ENCODE measurements at regions not wholly inside any gene's neighbourhood (a gene's known extent, or its start where the extent isn't known, plus 50 kb on each side); places are given as distances from the start of the nearest gene placed in this dataset.
"Not testable (repeated sequence)": the region's sequence is repeated elsewhere in the genome, so short reads cannot be mapped to it uniquely, and the experiment has no call there.

DNA sequence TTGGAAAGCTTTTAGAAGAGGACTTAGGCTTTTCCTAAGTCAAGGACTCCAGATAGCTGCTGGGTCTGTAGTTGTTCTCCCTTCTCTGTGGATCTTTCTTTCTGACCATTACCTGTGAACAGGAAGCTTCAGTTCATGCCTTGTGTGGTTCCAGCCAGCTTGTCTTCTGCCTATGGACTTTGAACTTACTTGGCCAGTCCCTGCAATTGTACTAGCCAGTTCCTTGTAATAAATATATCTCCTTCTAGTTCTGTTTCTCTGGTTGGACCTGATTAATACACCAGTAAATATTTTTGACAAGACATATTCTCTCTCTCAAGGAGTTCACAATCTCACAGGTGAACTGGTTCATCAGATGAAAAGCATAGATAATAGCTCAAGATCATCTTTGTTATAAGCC, 341.3 kb upstream of the DPPA4 start:
- no peak for DNase-seq

- no peak for DNase-seq
These were observed 342.3 kb upstream of the DPPA4 start for GRCh38 chr3:109679664-109680063.

DNA sequence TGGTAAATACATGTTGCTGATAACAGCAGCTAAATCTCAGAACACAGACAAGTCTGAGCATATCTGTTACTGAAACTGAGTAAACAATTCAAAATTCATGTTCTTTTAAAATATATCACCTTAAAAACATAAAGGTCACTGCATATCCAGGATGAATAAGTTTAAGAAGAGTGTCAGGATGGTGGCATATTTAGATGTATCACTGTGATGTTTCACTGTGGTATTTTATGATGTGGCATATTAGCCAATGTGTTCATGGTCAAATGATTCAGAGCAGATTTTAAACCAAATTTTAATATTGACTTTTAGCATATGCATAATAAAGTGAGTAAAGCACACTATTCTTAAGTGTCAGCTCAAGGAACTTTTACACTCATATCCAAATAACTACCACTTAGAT, 346.4 kb upstream of the DPPA4 start:
- no peak for DNase-seq

DNA sequence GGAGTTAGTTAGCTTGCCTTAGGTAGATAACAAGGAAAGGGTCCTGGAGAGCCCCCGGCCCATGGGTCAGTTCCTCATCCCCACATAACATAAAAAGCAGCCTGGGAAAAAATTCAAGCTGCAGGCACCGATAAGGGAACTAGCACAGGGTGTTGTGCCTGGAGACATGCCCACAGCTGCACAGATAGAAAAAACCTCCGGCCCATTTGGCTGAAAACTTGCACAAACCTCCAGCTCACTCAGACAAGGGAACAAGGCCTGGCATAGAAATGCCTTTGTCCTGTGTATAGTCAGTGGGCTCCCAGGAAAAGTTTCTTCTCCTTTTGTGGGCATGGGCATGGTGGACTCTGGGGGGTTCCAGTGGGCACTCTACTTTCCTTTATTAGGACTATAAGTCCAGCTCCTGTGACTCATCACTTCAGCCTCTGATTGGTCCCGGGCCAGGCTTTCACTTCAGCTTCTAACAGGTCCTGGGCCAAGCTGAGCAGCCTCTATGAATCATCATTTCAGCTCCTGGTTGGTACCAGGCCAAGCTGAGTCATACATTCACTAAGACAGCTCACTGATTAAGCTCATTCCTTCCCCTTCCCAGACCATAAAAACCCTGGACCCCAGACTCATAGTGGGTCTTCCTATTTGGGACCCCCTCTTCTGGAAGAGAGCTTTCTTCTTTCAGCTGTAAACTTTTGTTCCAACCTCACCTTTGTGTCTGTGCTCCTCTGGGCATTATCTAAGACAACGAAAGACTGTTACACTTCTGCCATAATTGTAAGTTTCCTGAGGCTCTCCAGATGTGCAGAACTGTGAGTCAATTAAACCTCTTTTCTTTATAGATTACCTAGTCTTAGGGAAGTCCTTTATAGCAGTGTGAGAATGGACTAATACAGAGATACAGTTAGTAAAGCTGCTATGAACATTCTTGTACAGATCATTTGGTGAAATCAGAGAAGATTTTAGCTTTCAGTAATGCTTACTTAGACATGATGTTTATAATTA, 348.0 kb upstream of the DPPA4 start:
- no peak for DNase-seq

- no peak for DNase-seq
These were observed 350.3 kb upstream of the DPPA4 start for GRCh38 chr3:109687626-109688025.

DNA sequence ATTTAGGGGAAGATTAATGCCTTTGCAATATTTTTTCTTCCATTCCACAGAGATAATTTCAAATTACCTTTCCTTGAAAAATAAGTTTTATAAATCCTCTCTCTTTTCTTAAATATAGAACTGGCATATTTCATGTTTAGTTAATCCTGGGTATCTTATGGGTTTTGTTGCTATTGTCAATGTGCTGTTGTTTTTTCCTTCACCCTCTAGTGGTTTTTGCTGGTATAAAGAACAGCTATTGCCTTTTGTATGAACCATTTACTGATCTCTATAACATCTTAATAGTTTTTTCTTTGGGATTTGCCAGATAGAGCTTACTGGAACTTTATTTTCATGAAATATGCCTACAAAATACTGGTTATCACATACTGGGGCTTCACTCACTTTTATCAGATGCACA, 359.6 kb upstream of the DPPA4 start:
- DNase-seq, result no peak

- DNase-seq, result no peak
These were observed 364.9 kb upstream of the DPPA4 start for GRCh38 chr3:109702252-109702651.

DNA sequence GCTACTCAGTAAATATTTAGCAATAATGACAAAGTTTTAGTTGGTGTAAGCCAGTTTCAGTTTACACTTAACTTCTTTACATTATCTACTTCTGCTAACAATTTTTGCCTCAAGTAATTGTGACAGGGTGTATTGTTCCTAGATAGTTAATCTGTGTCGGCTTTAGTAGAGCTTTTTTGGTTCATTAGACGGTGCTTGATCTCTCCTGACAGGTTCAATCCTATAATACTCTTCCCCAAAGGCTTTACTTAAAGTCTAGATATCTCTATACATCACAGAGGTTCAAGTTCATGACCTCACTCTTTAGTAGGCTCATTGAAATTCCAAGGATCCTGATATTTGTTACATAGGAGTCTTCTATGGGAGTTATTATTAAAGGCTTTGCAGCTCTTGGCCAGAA, 365.6 kb upstream of the DPPA4 start:
- no peak for DNase-seq

- DNase-seq, result not testable (repeated sequence)
These were observed 367.8 kb upstream of the DPPA4 start for GRCh38 chr3:109705133-109705532.

GRCh38 chr3:109707617-109708016, 370.3 kb upstream of the DPPA4 start:
- no peak for DNase-seq

- DNase-seq, result no peak
These were observed 375.9 kb upstream of the DPPA4 start for GRCh38 chr3:109713288-109713687.

DNA sequence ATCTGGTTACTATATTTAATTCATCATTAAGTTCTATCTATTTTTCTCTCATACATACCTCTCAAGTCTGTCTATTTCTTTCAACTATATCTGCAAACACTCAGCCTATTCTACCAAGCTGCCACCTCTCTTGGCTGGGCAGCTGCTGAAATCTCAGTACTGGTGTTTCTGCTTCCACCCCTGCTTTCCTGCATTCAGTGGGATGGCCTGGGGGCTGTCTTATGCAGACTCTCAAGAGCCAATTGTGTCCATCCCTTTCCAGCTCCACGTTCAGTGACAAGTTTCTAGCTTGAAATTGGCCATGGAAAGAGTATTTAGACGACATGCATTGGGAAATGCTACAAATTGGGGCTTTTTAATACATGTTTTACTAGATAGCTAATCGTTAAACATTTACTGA, 378.4 kb upstream of the DPPA4 start:
- DNase-seq, result no peak

GRCh38 chr3:109718850-109719249, 381.5 kb upstream of the DPPA4 start:
- DNase-seq, result no peak

DNA sequence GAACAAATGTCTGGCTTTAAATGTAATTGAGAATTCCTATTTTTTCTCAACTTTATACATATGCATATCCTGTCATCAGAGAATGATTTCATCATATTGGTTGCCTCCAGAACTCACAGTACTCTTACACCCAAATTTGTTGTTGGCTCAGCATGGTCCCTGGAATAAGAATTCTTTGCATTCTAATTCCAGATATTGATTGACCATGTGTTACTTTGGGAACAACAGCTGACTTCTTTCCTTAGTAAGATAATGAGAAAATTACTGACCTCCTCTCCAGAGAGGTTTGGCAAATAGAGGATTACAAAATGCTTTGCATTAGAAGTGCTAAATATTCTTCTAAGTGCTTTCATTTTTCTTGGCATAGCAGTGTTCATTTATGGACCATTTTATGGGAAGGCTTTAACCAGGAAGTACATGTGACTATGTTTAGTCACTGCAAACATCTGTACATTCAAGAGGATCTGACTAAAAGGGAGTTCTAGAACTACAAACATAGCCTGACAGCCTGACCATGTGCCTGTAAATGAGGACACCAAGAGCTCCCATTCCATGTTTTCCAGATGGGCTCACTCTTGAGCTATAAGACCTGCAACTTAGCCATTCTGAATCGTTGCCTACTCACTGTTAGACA, 391.6 kb upstream of the DPPA4 start:
- DNase-seq, result no peak

GRCh38 chr3:109731639-109732473, 394.5 kb upstream of the DPPA4 start:
- DNase-seq, result peak; percentile 63

DNA sequence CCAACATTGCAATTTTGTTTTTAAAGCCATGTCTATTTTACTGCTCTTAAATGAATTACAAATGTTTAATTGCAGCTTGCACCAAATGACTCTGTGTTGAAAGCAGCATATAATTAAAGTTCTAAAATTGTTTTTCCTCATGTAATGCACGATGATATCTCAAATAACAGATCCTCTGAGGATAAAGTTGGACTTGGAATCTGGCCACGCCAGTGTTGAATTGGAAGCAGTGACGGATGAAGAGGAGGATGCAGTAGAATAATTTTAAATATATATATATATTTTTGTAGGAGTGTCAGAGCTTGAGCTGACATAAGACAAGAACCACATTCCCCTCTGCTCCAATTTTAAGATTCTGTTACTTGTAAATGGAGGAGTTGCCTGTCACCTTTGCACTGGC, 406.6 kb upstream of the DPPA4 start:
- DNase-seq, result no peak

GRCh38 chr3:109772520-109772919, 435.2 kb upstream of the DPPA4 start:
- no peak for DNase-seq

DNA sequence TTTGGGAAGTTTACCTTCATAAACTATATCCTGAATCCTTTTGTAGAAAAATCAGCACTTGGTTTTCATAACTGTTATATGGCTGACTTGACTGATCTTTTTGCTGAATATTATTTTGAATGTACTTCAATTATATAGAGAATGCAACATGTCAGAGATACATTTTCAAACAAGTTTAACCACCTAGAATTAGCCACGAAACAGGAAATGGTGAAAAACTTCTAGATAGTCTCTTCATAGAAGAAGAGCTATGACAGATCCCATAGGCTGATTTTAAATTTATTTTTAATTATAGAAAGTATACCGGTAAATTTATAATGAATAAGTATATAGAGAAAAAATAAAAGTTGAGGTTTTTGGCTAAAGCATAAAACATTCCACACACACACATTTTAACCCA, 436.8 kb upstream of the DPPA4 start:
- no peak for DNase-seq

DNA sequence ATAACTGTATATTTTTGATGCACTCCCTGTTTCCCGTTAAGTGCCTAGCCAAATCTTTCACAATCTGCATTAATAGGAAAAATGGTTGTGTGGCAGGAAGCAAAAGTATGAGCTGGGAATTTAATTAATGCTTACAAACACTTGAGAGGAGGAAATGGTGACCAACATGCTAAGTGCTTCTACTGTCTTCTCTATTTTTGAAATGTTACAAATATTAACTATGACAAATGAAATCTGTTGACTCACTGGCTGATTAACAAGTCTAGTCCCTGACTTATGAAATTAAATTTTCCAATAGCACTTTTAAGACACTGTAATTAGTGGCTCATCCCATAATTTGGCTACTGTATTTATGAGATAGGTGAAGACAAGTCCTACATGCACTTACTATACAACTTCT, 446.9 kb upstream of the DPPA4 start:
- no peak for DNase-seq

GRCh38 chr3:109784852-109785631, 447.7 kb upstream of the DPPA4 start:
- no peak for DNase-seq

DNA sequence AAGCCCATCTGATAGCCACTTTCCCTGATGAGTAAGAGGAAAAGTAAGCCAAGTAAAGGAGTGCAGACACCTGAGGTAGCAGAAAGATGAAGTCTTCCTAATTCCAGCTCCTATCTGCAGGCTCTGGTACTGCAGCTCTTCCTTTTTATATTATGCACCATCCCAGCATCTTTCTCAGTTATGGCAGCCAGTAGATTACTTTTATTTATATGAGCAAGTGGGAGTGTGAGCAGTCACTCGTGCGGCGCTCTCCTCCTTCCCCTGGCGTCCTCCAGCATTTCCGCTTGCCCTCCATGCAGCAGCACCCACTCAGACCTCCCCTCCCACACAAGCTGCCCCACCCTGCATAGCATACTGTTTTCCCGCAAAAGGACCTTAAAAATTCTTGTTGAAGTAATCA, 465.9 kb upstream of the DPPA4 start:
- DNase-seq, result no peak

DNA sequence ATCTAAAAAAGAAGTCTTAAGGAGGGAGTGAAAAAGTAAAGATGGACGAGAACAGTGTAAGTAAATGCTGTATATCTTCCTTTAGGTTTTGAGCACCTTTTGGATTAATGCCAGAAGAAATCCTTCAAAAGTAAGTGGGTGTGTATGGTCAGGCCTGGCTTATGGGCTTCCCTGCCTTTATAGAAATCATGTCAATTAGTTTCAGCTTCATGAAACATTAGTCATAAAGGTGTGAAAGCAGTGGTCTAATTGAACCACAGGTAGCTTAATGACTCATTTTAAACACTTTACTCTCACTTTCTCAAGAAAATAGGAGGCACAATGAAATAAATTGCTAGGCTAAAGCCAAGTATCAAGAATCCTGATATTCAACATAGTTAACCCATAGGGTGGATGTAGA, 467.4 kb upstream of the DPPA4 start:
- no peak for DNase-seq

DNA sequence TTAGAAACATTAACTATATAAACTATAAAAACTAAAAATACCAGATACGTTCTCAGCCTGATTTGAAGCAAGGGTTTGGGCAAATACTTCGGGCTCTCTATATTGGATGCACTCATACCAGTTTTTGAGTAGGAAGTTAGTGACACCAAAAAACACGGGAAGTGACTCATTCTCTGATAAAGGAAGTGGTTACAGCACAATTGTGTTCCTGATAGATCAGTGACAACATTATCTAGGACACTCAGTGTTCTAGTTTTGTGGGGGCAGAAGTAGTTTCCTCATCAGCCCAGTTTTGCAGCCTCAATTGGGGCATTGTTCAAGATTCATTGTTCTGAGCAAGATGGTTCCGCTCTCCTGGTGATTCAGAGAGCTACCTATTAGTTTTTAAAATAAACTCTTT, 469.6 kb upstream of the DPPA4 start:
- DNase-seq, result peak; percentile 28

Data from activated CD8-positive, alpha-beta memory T cell treated with anti-CD3 and anti-CD28 coated beads, Interleukin-2, amount 50 U/mL, for 4 hours (primary cell).